Vagina (tissue), 2 donors: ENCODE measurements at regions not wholly inside any gene's neighbourhood (a gene's known extent, or its start where the extent isn't known, plus 50 kb on each side); places are given as distances from the start of the nearest gene placed in this dataset.

Source experiments
- DNase-seq, 2 donors: peaks; one replicate each; pipeline ENCODE4 v3.0.0-alpha.2; 2017; ENCODE audit errors: extremely low spot score in 2 of 2
- H3K27ac ChIP-seq: fragments of 200-600 bp; sonication (generic); one replicate; pipeline ENCODE4 v1.5.1; 2019
- H3K27me3 ChIP-seq: fragments of 200-600 bp; sonication (generic); one replicate; pipeline ENCODE4 v1.5.1; 2019
- H3K36me3 ChIP-seq, 2 donors: fragments of 200-600 bp; sonication (generic); one replicate each; pipeline ENCODE4 v1.5.1; 2017 to 2019
- H3K4me1 ChIP-seq: fragments of 200-600 bp; sonication (generic); one replicate; pipeline ENCODE4 v1.5.1; 2019
- H3K4me3 ChIP-seq, 2 donors: fragments of 200-600 bp; sonication (generic); 1 replicate in 1 of 2; 2 replicates in 1 of 2; pipeline ENCODE4 v1.5.1; 2016 to 2019
- H3K9me3 ChIP-seq: fragments of 200-600 bp; sonication (generic); one replicate; pipeline ENCODE4 v1.5.1; 2019
- POLR2A ChIP-seq, 2 donors: fragments of 450-650 bp; IDR thresholded peaks; one replicate each; pipeline ENCODE4 v1.6.1; 2017; ENCODE audit warnings: antibody characterized with exemption in 2 of 2, mild to moderate bottlenecking in 2 of 2, moderate library complexity in 2 of 2
- POLR2AphosphoS5 ChIP-seq, 2 donors: sonication (generic); formaldehyde crosslinking; IDR thresholded peaks; one replicate each; pipeline ENCODE4 v1.9.0; 2017; ENCODE audit warnings: antibody characterized with exemption in 2 of 2, mild to moderate bottlenecking in 2 of 2, low read depth in 1 of 2; ENCODE audit not compliant: insufficient read depth in 1 of 2
- intact Hi-C: fragments of 100-400 bp; cut with DNase I; formaldehyde crosslinking; loops from one replicate; pipeline ENCODE4 v1.15.1; 2023
- TF ChIP-seq, protein P1 (sequence below), 3 experiments: fragments of 450-650 bp in 2 of 3; fragments of 200-600 bp in 1 of 3; sonication (generic) in 1 of 3; IDR thresholded peaks; one replicate each; pipeline ENCODE4 v1.5.1; 2017 to 2019; ENCODE audit warnings: antibody characterized with exemption in 3 of 3, mild to moderate bottlenecking in 2 of 3, moderate library complexity in 2 of 3

GRCh38 chr5:159463590-159464321, 133.5 kb upstream of the IL12B start:
- no peak overlapping the region for H3K4me3 ChIP-seq
- H3K27ac ChIP-seq, result no peak overlapping the region
- no peaks in the 10 kb centered on the region for H3K4me1 ChIP-seq
- intact Hi-C loops, result no loop called here
- H3K9me3 ChIP-seq, result no peaks in the 10 kb centered on the region
- H3K36me3 ChIP-seq, result no peaks in the 10 kb centered on the region
- H3K27me3 ChIP-seq, result no peaks in the 10 kb centered on the region
- no peak for DNase-seq
- TF ChIP-seq, protein P1, sequence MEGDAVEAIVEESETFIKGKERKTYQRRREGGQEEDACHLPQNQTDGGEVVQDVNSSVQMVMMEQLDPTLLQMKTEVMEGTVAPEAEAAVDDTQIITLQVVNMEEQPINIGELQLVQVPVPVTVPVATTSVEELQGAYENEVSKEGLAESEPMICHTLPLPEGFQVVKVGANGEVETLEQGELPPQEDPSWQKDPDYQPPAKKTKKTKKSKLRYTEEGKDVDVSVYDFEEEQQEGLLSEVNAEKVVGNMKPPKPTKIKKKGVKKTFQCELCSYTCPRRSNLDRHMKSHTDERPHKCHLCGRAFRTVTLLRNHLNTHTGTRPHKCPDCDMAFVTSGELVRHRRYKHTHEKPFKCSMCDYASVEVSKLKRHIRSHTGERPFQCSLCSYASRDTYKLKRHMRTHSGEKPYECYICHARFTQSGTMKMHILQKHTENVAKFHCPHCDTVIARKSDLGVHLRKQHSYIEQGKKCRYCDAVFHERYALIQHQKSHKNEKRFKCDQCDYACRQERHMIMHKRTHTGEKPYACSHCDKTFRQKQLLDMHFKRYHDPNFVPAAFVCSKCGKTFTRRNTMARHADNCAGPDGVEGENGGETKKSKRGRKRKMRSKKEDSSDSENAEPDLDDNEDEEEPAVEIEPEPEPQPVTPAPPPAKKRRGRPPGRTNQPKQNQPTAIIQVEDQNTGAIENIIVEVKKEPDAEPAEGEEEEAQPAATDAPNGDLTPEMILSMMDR (IDR thresholded peaks at IDR 0.05), result no peak
- TF ChIP-seq POLR2AphosphoS5 (IDR thresholded peaks at IDR 0.05; ENCODE audit: insufficient read depth in 1 of 2, low read depth in 1 of 2) (no peak), POLR2A (IDR thresholded peaks at IDR 0.05) (no peak)

- Histone ChIP-seq H3K36me3 (no peaks in the 10 kb centered on the region), H3K27me3 (no peaks in the 10 kb centered on the region), H3K4me1 (no peaks in the 10 kb centered on the region), H3K9me3 (no peaks in the 10 kb centered on the region), H3K4me3 (no peak overlapping the region), H3K27ac (no peak overlapping the region)
- intact Hi-C loops, result no loop called here
- TF ChIP-seq POLR2A (IDR thresholded peaks at IDR 0.05) (no peak), POLR2AphosphoS5 (IDR thresholded peaks at IDR 0.05; ENCODE audit: insufficient read depth in 1 of 2, low read depth in 1 of 2) (no peak)
- TF ChIP-seq, protein P1 (IDR thresholded peaks at IDR 0.05), result no peak
- no peak for DNase-seq
Measured at GRCh38 chr5:159465604-159466003, 135.3 kb upstream of the IL12B start.

DNA sequence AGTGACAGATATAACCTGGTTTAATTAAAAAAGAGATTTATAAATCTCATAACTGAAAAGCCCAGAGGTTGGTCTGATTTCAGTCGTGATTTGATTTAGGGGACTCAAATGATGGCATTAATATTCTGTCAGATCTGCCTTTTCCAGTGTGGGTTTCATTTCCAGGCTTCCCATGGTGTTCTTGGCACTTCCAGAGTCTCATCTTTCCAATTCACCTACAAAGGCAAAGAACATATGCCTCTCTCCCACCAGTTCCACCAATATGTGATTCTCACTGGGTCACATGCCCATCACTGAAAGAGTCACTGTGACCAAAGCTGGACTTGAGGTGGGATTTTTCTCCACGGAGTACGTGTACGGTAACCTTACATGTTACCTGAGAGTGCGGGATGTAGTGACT, 137.4 kb upstream of the IL12B start:
- no peak overlapping the region for H3K4me3 ChIP-seq
- no peaks in the 10 kb centered on the region for H3K36me3 ChIP-seq
- no peak for TF ChIP-seq POLR2AphosphoS5 (IDR thresholded peaks at IDR 0.05; ENCODE audit: insufficient read depth in 1 of 2, low read depth in 1 of 2)
- TF ChIP-seq POLR2A (IDR thresholded peaks at IDR 0.05), result no peak
- TF ChIP-seq, protein P1 (IDR thresholded peaks at IDR 0.05), result no peak
- intact Hi-C loops, result no loop called here
- no peak overlapping the region for H3K27ac ChIP-seq
- no peaks in the 10 kb centered on the region for H3K9me3 ChIP-seq
- no peaks in the 10 kb centered on the region for H3K27me3 ChIP-seq
- DNase-seq, result no peak
- no peaks in the 10 kb centered on the region for H3K4me1 ChIP-seq

GRCh38 chr5:159469496-159470372, 139.4 kb upstream of the IL12B start:
- Histone ChIP-seq H3K27ac (no peak overlapping the region), H3K4me3 (no peak overlapping the region), H3K27me3 (no peaks in the 10 kb centered on the region), H3K36me3 (no peaks in the 10 kb centered on the region), H3K9me3 (no peaks in the 10 kb centered on the region), H3K4me1 (no peaks in the 10 kb centered on the region)
- TF ChIP-seq, protein P1 (IDR thresholded peaks at IDR 0.05), result no peak
- TF ChIP-seq POLR2AphosphoS5 (IDR thresholded peaks at IDR 0.05; ENCODE audit: insufficient read depth in 1 of 2, low read depth in 1 of 2) (no peak), POLR2A (IDR thresholded peaks at IDR 0.05) (no peak)
- no peak for DNase-seq
- intact Hi-C loops, result no loop called here

- TF ChIP-seq POLR2AphosphoS5 (IDR thresholded peaks at IDR 0.05; ENCODE audit: insufficient read depth in 1 of 2, low read depth in 1 of 2) (peak in 1 of 2 donors; percentile 27), POLR2A (IDR thresholded peaks at IDR 0.05) (no peak)
- Histone ChIP-seq H3K27me3 (no peaks in the 10 kb centered on the region), H3K27ac (no peak overlapping the region), H3K4me3 (no peak overlapping the region), H3K4me1 (no peaks in the 10 kb centered on the region), H3K36me3 (no peaks in the 10 kb centered on the region), H3K9me3 (no peaks in the 10 kb centered on the region)
- intact Hi-C loops, result no loop called here
- DNase-seq, result no peak
Measured at GRCh38 chr5:159471904-159472303, 141.6 kb upstream of the IL12B start.
